ENCODE measurements at regions not wholly inside any gene's neighbourhood (a gene's known extent, or its start where the extent isn't known, plus 50 kb on each side); places are given as distances from the start of the nearest gene placed in this dataset.
"Not testable (repeated sequence)": the region's sequence is repeated elsewhere in the genome, so short reads cannot be mapped to it uniquely, and the experiment has no call there.

- H3K36me3 ChIP-seq, result no peaks in the 10 kb centered on the region
- H3K4me1 ChIP-seq, result peaks cover 0 to 9% of the 10 kb centered on the region in 2 donors
- TF ChIP-seq, protein P1, sequence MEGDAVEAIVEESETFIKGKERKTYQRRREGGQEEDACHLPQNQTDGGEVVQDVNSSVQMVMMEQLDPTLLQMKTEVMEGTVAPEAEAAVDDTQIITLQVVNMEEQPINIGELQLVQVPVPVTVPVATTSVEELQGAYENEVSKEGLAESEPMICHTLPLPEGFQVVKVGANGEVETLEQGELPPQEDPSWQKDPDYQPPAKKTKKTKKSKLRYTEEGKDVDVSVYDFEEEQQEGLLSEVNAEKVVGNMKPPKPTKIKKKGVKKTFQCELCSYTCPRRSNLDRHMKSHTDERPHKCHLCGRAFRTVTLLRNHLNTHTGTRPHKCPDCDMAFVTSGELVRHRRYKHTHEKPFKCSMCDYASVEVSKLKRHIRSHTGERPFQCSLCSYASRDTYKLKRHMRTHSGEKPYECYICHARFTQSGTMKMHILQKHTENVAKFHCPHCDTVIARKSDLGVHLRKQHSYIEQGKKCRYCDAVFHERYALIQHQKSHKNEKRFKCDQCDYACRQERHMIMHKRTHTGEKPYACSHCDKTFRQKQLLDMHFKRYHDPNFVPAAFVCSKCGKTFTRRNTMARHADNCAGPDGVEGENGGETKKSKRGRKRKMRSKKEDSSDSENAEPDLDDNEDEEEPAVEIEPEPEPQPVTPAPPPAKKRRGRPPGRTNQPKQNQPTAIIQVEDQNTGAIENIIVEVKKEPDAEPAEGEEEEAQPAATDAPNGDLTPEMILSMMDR (IDR thresholded peaks at IDR 0.05), result no peak
- no peaks in the 10 kb centered on the region for H3K9me3 ChIP-seq
- H3K27me3 ChIP-seq, result no peaks in the 10 kb centered on the region
- intact Hi-C loops (cut with DNase I), result no loop called here
- peak overlapping the region in 1 of 2 donors; percentile 19 for H3K27ac ChIP-seq
- H3K4me3 ChIP-seq, result no peak overlapping the region
- peak; percentile 94 for ATAC-seq
- DNase-seq, result peak in 1 of 4 donors; percentile 38
Observed at GRCh38 chr3:69665026-69665737, 74.1 kb upstream of the MITF start.

- ATAC-seq (no peak), DNase-seq (peak in 1 of 4 donors; percentile 73)
- Histone ChIP-seq H3K36me3 (no peaks in the 10 kb centered on the region), H3K27ac (no peak overlapping the region), H3K4me1 (peaks cover 0 to 9% of the 10 kb centered on the region in 2 donors), H3K27me3 (no peaks in the 10 kb centered on the region), H3K9me3 (no peaks in the 10 kb centered on the region), H3K4me3 (no peak overlapping the region)
- intact Hi-C loops (cut with DNase I), result no loop called here
- TF ChIP-seq, protein P1 (IDR thresholded peaks at IDR 0.05), result no peak
Observed at GRCh38 chr3:69660631-69661030, 78.6 kb upstream of the MITF start.

DNA sequence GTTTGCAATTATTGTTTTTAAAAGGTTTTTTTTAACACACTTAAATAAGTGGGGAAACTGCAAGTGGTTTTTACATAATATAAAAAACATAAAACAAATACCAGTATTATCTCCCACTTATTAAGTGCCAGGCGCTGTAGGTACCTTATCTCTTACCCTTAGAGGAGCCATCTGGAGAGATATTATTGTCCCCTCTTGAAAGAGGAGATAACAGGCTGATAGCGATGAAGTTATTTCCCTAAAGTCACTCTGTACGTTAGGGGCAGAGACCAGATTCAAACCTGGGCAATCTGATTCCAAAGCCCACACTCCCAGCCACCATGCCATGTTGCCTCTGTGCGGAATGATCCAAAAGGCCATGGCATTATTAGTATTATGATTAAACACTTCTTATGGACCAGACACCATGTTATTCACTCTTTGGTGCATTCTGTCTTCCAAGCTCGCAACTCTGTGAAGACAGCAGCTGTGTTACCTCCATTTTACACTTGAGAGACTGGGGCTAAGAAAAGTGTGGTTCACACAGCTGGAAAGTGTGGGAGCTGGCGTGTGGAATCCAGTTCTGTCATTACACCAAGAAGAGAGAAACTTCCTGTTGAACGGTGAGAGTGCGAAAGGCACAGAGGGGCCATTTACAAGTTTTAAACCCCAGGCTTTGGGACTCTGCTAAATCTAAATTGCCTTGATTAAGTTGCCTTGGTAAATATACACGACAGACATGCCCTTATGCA, 79.9 kb upstream of the MITF start:
- Histone ChIP-seq H3K36me3 (no peaks in the 10 kb centered on the region), H3K27me3 (no peaks in the 10 kb centered on the region), H3K27ac (no peak overlapping the region), H3K4me1 (peaks cover 0 to 1% of the 10 kb centered on the region in 2 donors), H3K9me3 (no peaks in the 10 kb centered on the region), H3K4me3 (no peak overlapping the region)
- TF ChIP-seq, protein P1 (IDR thresholded peaks at IDR 0.05), result no peak
- ATAC-seq (no peak), DNase-seq (no peak)
- intact Hi-C loops (cut with DNase I), result no loop called here

- ATAC-seq (no peak), DNase-seq (no peak)
- Histone ChIP-seq H3K36me3 (no peaks in the 10 kb centered on the region), H3K4me3 (no peak overlapping the region), H3K9me3 (no peaks in the 10 kb centered on the region), H3K27ac (no peak overlapping the region), H3K4me1 (no peaks in the 10 kb centered on the region), H3K27me3 (no peaks in the 10 kb centered on the region)
- TF ChIP-seq, protein P1 (IDR thresholded peaks at IDR 0.05), result no peak
- intact Hi-C loops (cut with DNase I), result no loop called here
Observed at GRCh38 chr3:69658514-69659140, 80.6 kb upstream of the MITF start.

GRCh38 chr3:69657030-69657429, 82.2 kb upstream of the MITF start:
- H3K9me3 ChIP-seq; H3K27ac ChIP-seq; H3K27me3 ChIP-seq; ATAC-seq; DNase-seq; intact Hi-C loops (cut with DNase I); H3K4me1 ChIP-seq; H3K36me3 ChIP-seq; H3K4me3 ChIP-seq: not testable (repeated sequence)
